SU-DHL-6 (cell line): ENCODE measurements at regions not wholly inside any gene's neighbourhood (a gene's known extent, or its start where the extent isn't known, plus 50 kb on each side); places are given as distances from the start of the nearest gene placed in this dataset.

Experiments
- H2AFZ ChIP-seq: fragments of 200-600 bp; sonication (generic); 2 replicates; pipeline ENCODE4 v1.6.1; 2014; ENCODE audit warnings: low read depth, mild to moderate bottlenecking, moderate library complexity, mixed read lengths, antibody characterized with exemption, low read length; ENCODE audit not compliant: severe bottlenecking
- H3F3A ChIP-seq: fragments of 200-600 bp; shearing (Covaris generic); 2 replicates; pipeline ENCODE4 v1.6.0; 2016; ENCODE audit warnings: antibody characterized with exemption, mild to moderate bottlenecking; ENCODE audit not compliant: insufficient read depth
- H3K27ac ChIP-seq: fragments of 200-600 bp; sonication (generic); 2 replicates; pipeline ENCODE4 v1.5.1; 2016; ENCODE audit warnings: low read depth, mild to moderate bottlenecking, low read length, moderate library complexity, mixed read lengths
- H3K27me3 ChIP-seq: fragments of 200-600 bp; sonication (generic), shearing (Covaris generic); 2 replicates; pipeline ENCODE4 v1.6.0; 2014; ENCODE audit warnings: mild to moderate bottlenecking, low read length
- H3K36me3 ChIP-seq: fragments of 200-600 bp; sonication (generic); 2 replicates; pipeline ENCODE4 v1.6.1; 2014; ENCODE audit warnings: mild to moderate bottlenecking, low read length, mixed read lengths
- H3K4me2 ChIP-seq: fragments of 300-600, 200-600 bp; shearing (Covaris generic), sonication (generic); 2 replicates; pipeline ENCODE4 v1.6.0; 2014; ENCODE audit warnings: low read length, low read depth, mild to moderate bottlenecking; ENCODE audit not compliant: poor library complexity, severe bottlenecking
- H3K4me3 ChIP-seq: fragments of 200-600 bp; sonication (generic); 2 replicates; pipeline ENCODE4 v1.5.1; 2014; ENCODE audit warnings: antibody characterized with exemption, low read length, mild to moderate bottlenecking, mixed read lengths; ENCODE audit not compliant: insufficient read depth, poor library complexity, severe bottlenecking
- H3K79me2 ChIP-seq: fragments of 200-600 bp; sonication (generic); 2 replicates; pipeline ENCODE4 v1.6.1; 2014; ENCODE audit warnings: mild to moderate bottlenecking, low read length, moderate library complexity; ENCODE audit not compliant: insufficient read depth
- H3K9ac ChIP-seq: fragments of 200-600 bp; sonication (generic); 2 replicates; pipeline ENCODE4 v1.7.0; 2014; ENCODE audit warnings: mild to moderate bottlenecking, low read length
- H3K9me2 ChIP-seq: fragments of 200-600 bp; sonication (generic); replicated peaks from 2 replicates; pipeline ENCODE4 v1.6.1; 2014; ENCODE audit warnings: low read length; ENCODE audit not compliant: insufficient read depth
- H3K9me3 ChIP-seq: fragments of 200-600 bp; sonication (generic); 2 replicates; pipeline ENCODE4 v1.6.1; 2014; ENCODE audit warnings: low read length, mixed read lengths; ENCODE audit not compliant: insufficient read depth
- H4K20me1 ChIP-seq: fragments of 200-600 bp; sonication (generic); 2 replicates; pipeline ENCODE4 v1.6.1; 2014; ENCODE audit warnings: low read depth, mild to moderate bottlenecking, antibody characterized with exemption, low read length, moderate library complexity, mixed read lengths
- CTCF ChIP-seq: fragments of 200-600 bp; sonication (generic); IDR thresholded peaks from one replicate; pipeline ENCODE4 v1.5.1; 2017; ENCODE audit warnings: antibody characterized with exemption, mild to moderate bottlenecking, low read length, moderate library complexity; ENCODE audit not compliant: insufficient read depth, poor library complexity, severe bottlenecking
- EZH2phosphoT487 ChIP-seq: fragments of 200-600 bp; sonication (generic), shearing (Covaris generic); conservative IDR thresholded peaks from 2 replicates; pipeline ENCODE4 v1.6.1; 2018; ENCODE audit warnings: mild to moderate bottlenecking, antibody characterized with exemption, low read length, moderate library complexity, mixed read lengths

DNA sequence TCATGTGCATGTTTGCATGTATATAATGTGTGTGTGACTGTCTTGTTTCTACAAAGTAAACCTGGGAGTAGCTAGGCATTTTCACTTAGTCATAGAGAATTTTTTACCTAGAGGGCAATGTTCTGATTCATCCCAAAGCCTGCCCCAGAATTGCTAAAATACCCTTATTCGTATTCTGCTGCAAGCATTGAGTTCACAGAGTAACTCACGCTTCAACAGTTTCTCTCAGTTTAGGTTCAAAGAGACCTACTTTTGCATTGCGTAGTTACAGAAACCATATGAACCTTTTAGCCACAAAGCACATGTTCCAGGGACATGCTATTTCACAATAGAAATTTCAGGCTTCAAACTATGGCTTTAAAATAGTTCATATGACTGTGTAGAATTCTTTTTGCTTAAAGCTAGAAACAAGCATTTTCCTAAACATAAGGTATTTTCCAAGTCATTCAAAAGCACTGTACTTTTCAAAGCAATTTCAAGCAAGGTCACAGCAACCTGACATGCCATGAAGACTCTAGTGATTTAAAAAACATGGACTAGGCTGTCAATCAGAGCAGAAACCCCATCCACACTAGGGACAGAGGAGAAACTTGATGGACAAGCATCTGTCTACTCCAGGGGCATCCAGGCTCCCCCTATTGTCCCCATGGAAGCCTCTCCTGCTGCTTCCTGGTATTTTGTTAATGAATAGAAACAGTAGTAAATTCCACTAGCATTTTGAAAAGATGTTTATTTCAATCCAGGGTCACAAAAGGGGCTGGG is 81.5 kb upstream of the MAPK10 start:
- no peak overlapping the region for H3K4me2 ChIP-seq
- no peak overlapping the region for H3K9ac ChIP-seq
- no peak overlapping the region for H2AFZ ChIP-seq

DNA sequence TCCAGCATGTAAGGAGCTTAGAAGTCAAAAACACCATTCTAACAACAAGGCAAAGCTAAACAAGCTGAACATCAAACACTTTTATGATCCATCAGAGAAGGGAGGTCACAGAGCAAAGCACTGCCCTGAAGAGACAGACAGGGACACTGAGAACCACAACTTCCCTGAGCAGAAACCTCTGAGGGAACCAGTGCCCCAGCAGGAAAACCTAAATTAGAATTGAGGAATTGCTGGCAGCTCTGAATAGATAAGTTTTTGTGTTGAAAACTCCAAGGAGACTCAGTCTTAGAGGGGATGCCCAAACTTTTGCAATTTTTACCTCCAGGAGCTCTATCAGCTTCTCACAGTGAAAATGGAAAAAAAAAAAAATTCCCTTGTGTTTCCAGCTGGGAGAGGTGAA is 83.0 kb upstream of the MAPK10 start:
- no peak overlapping the region for H3K4me2 ChIP-seq

More for the DNA sequence above, 81.5 kb upstream of the MAPK10 start:
- H4K20me1 ChIP-seq: no peaks in the 10 kb centered on the region
- H3K4me3 ChIP-seq: no peak overlapping the region
- no peaks in the 10 kb centered on the region for H3F3A ChIP-seq
- no peaks in the 10 kb centered on the region for H3K79me2 ChIP-seq
- H3K36me3 ChIP-seq: no peaks in the 10 kb centered on the region
- no peaks in the 10 kb centered on the region for H3K9me3 ChIP-seq
- H3K9me2 ChIP-seq: no peaks in the 10 kb centered on the region
- no peak for TF ChIP-seq EZH2phosphoT487
- no peak for TF ChIP-seq CTCF
- no peaks in the 10 kb centered on the region for H3K27me3 ChIP-seq
- H3K27ac ChIP-seq: no peak overlapping the region

DNA sequence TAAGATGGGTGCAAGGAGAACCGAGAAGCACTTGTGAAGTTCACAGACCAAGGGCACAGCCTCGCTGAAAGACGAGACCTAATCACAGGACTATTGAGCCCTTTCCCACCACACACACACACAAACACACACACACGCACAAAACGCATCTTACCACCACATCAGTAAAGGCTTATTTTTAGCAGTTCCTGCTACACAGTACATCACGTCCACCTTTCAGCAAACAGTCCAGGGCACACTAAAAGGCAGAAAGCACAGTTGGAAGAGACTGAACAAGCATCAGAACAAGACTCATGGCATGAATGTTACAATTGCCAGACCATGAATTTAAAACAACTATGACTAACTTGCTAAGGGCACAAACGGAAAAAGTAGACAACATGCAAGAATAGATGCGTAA is 83.6 kb upstream of the MAPK10 start:
- Histone ChIP-seq H3K9me2 (no peaks in the 10 kb centered on the region), H3K4me3 (no peak overlapping the region), H3K27me3 (no peaks in the 10 kb centered on the region), H3K27ac (no peak overlapping the region), H3K4me2 (no peak overlapping the region), H3K9ac (no peak overlapping the region), H4K20me1 (no peaks in the 10 kb centered on the region), H3F3A (no peaks in the 10 kb centered on the region), H2AFZ (no peak overlapping the region), H3K79me2 (no peaks in the 10 kb centered on the region), H3K36me3 (no peaks in the 10 kb centered on the region), H3K9me3 (no peaks in the 10 kb centered on the region)
- no peak for TF ChIP-seq CTCF
- TF ChIP-seq EZH2phosphoT487: no peak

More for the DNA sequence above, 83.0 kb upstream of the MAPK10 start:
- Histone ChIP-seq H2AFZ (no peak overlapping the region), H3K36me3 (no peaks in the 10 kb centered on the region), H3F3A (no peaks in the 10 kb centered on the region), H3K9ac (no peak overlapping the region), H3K79me2 (no peaks in the 10 kb centered on the region), H4K20me1 (no peaks in the 10 kb centered on the region), H3K4me3 (no peak overlapping the region), H3K27ac (no peak overlapping the region), H3K27me3 (no peaks in the 10 kb centered on the region), H3K9me3 (no peaks in the 10 kb centered on the region), H3K9me2 (no peaks in the 10 kb centered on the region)
- TF ChIP-seq CTCF: no peak
- no peak for TF ChIP-seq EZH2phosphoT487
